HG03097 (cell line): ENCODE measurements at regions not wholly inside any gene's neighbourhood (a gene's known extent, or its start where the extent isn't known, plus 50 kb on each side); places are given as distances from the start of the nearest gene placed in this dataset.
"Not testable (repeated sequence)": the region's sequence is repeated elsewhere in the genome, so short reads cannot be mapped to it uniquely, and the experiment has no call there.

Experiments
- ATAC-seq: cut with Tn5 transposase; IDR thresholded peaks from one replicate; pipeline ENCODE4 v1.9.1; 2021; ENCODE audit not compliant: unreplicated experiment, low FRiP score

DNA sequence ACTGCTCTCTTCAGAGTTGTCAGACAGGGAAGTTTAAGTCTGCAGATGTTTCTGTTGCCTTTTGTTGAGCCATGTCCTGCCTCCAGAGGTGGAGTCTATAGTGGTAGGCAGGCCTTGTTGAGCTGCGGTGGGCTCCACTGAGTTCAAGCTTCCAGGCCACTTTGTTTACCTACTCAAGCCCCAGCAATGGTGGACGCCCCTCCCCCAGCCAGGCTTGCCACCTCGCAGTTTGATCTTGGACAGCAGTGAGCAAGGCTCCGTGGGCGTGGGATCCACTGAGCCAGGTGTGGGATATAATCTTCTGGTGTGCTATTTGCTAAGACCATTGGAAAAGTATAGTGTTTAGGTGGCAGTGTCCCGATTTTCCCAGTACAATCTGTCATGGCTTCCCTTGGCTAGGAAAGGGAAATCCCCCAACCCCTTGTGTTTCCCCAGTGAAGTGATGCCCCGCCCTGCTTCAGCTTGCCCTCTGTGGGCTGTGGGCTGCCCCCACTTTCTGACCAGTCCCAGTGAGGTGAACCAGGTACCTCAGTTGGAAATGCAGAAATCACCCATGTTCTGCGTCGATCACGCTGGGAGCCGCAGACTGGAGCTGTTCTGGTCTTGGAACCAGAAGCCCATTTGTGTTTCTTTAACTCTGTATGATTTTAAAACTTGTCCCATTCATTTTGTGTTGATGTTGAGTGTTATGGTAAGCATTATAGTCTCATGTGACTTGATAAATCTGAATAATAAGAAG is 89.2 kb upstream of the CALCR start:
- no peak for ATAC-seq

DNA sequence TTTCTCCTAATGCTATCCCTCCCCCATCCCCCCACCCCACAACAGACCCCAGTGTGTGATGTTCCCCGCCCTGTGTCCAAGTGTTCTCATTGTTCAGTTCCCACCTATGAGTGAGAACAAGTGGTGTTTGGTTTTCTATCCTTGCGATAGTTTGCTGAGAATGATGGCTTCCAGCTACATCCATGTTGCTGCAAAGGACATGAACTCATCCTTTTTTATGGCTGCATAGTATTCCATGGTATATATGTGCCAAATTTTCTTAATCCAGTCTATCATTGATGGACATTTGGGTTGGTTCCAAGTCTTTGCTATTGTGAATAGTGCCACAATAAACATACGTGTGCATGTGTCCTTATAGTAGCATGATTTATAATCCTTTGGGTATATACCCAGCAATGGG is 83.6 kb upstream of the CALCR start:
- not testable (repeated sequence) for ATAC-seq

DNA sequence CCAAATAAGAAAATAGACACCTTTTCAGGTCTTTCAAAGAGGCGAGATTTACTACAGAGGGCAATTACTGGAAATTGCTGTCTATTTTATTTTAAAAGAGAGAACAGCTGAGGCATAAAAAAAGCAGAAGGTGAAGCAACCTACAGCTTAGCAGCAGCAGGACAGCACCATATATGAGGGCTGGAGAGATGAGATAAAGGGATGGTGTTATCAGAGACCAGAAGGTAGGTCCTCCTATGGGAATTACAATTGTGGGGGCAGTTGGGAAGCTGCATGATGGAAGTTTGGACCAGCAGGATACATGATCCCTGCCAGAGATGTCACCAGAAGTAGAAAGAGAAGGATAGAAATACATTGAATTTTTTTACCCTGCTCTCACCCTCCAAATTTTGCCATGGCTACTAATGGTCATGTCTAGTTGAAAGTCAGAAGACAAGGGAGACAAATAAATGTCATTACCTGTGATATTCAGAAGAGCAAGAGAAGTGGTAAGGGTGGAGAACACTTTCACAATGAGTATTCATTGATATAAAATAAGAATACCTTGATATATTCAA is 77.2 kb upstream of the CALCR start:
- no peak for ATAC-seq

DNA sequence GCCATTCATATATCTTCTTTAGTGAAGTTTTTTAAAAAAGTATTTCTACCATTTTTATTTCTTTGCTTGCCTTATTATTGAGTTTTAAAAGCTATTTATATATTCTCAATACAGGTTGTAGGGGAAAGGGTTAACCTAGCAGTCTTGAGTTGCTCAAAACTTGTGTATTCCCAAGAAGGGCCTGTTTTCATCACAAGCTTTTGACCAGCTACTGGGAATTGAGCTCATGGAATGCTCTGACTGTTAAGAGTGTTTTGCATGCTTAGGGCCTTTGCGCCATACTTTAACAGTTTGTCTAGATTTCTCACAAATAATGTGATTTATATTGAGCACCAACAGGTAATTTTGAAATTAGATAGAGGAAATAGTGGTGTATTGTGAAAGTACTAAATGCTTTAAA is 72.0 kb upstream of the CALCR start:
- ATAC-seq: no peak

DNA sequence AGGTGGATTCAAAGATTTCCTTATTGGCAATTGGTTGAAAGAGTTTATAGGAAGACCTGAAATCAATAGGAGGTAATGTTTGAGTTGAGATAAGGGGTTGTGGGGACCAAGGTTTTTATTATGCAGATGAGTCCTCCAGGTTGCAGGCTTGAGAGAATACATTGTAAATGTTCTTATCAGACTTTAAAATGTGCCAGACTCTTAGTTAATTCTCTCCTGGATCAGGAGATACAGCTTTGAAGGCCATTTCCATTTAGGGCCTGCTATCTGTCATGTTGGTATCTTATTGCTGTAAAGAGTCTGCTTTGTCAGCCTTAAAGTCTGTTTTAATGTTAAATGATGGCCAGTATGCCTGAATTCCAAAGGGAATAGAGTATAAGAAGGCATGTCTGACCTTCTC is 61.8 kb upstream of the CALCR start:
- ATAC-seq: no peak

DNA sequence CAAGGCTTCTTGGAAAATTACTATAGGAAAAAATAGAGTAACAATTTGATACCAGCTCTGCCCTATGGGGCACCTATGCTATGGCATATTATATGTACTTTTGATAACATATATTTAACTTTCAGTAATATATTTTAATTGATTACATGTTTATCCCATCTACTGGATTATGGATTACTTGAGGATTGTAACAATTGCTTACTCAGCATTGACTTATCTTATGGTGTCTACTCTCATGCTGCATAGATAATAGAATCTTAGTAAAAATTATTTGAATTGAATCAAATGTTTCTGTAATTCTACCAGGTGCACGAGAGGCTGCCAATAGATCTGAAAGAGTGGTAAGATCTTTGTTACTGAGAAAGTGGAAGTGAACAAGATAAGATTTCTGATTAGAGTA is 57.8 kb upstream of the CALCR start:
- no peak for ATAC-seq

DNA sequence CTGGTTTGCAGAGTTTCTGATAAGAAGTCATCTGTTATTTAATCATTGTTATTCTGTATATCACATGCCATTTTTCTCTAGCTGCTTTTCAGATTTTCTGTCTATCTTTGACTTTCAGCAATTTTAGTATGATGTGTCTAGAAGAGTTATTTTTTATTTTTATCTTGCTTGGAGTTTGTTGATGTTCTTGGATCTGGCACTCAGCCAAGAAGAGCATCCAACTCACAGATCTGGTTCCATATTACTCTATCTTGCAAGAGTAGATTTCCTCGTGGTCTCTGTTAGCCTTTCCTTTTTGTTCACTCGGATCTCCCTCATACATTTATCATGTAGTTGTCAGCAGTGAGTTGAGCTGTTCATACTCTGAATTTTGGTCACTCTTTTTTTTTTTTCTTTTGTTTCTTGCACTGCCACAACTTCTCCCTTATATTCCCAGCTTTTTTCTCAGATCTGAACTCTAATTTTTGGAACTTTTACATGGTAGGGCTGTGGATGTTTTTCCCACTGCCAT is 54.8 kb upstream of the CALCR start:
- ATAC-seq: no peak

DNA sequence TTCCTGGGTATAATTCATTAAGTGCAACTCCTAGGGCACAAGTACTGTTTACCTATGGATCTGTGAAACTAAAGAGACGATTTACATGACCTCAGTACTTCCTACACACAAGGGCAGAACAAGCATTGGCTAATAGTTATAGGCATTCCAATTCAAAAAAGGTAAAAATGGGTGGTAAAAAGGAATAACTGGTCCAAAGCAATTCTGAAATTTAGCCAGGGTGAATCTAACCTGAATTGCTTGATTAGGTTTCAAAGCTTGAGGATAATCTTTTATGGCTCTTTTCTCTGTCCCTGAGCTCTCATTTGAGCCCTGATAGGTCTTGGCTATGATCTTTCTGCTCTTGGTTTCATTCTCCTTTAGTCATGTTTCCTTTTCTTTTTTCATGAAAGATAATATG is 52.3 kb upstream of the CALCR start:
- no peak for ATAC-seq
